GM19372 (cell line): ENCODE measurements at regions not wholly inside any gene's neighbourhood (a gene's known extent, or its start where the extent isn't known, plus 50 kb on each side); places are given as distances from the start of the nearest gene placed in this dataset.

Experiments
- ATAC-seq: cut with Tn5 transposase; IDR thresholded peaks from one replicate; pipeline ENCODE4 v1.9.1; 2021; ENCODE audit warnings: mild to moderate bottlenecking, low read depth, moderate library complexity; ENCODE audit not compliant: unreplicated experiment

GRCh38 chr17:15112846-15113617 lies 152.1 kb downstream of the PMP22 start:
- no peak for ATAC-seq

GRCh38 chr17:15109608-15110007 lies 155.5 kb downstream of the PMP22 start:
- no peak for ATAC-seq

DNA sequence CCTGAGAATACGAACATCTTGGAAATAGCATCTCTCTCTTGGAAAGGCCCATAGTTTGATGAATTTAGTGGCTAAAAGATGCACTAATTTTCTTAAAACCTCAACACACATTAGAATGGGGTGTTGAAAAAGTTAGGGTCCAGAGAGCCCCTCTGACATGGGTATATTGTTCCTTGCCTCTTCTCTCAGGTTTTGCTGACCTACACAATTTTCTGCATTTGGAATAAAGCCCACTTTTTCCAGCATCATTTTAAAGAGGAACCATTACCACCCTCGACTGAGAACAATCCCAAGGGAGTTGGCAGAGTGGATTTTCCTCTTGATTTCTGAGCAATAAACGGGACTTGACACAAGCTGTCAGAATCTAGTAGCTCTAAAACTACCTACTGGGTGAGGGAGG lies 156.1 kb downstream of the PMP22 start:
- ATAC-seq, result no peak

- no peak for ATAC-seq
Observed at GRCh38 chr17:15106540-15106939, 158.6 kb downstream of the PMP22 start.

- no peak for ATAC-seq
Observed at GRCh38 chr17:15103785-15104184, 161.3 kb downstream of the PMP22 start.

GRCh38 chr17:15101175-15101574 lies 164.0 kb downstream of the PMP22 start:
- no peak for ATAC-seq

- no peak for ATAC-seq
Observed at GRCh38 chr17:15096511-15096910, 168.6 kb downstream of the PMP22 start.

DNA sequence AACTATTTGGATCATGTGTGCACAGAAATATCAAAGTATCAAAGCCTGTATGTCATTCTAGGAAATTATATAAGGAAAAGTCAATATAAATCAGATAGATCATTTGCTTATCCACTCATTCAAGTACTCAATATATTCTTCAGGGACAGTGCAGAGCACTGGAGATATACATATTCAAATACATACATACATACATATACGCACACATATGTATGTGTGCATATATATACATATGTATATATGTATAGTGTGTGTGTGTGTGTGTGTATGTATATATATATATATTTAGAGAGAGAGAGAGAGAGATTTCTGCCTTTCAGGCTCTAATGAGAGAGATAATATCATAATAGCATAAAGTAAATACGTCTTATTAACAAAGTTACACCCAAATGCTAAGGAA lies 169.2 kb downstream of the PMP22 start:
- no peak for ATAC-seq

- no peak for ATAC-seq
Observed at GRCh38 chr17:15092762-15093161, 172.4 kb downstream of the PMP22 start.

DNA sequence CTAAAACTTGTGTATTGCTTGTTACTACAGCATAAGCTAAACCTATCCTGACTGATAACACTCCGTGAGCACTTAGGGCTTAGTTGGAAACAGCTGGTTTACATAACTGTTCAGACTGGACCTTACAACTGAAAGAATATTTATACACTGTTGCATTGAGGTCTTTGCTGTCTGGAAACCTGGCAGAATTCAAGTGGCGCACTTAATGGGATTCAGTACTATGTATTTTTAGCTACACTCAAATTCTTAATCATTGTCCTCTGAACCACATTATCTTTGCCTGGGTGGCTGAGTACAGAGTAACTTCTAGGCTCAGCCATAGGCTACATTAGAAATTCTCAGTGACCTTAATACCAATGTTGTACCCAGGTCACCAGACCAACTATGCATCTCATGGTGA lies 172.9 kb downstream of the PMP22 start:
- ATAC-seq, result no peak

- ATAC-seq, result no peak
Observed at GRCh38 chr17:15091825-15092224, 173.3 kb downstream of the PMP22 start.

- no peak for ATAC-seq
Observed at GRCh38 chr17:15090533-15090932, 174.6 kb downstream of the PMP22 start.

- no peak for ATAC-seq
Observed at GRCh38 chr17:15087946-15088345, 177.2 kb downstream of the PMP22 start.

DNA sequence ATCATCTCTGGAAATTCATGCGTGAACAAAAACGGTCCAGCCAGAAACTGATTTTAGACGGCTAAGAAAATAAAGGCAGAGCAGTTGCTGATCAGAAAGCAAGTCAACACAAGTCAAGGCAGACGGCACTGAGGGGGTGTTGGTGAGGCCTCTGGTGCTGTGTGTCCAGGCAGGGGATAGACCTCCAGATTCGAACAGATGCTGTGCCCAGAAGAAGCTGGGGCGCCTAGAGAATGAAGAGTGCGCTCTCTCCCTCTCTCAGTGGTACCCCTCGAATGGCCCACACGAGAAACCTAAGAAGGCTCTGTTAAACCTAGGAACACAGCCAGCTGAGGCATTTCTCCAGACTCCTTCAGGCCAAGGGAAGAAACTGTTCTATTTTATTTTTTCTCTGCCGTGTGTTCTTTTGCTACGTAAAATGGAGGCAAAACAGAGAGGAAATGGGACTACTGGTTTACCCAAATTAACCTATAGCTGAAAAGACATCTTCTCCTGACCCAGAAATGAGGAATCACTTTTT lies 178.3 kb downstream of the PMP22 start:
- no peak for ATAC-seq

- ATAC-seq, result no peak
Observed at GRCh38 chr17:15085890-15086677, 179.0 kb downstream of the PMP22 start.

DNA sequence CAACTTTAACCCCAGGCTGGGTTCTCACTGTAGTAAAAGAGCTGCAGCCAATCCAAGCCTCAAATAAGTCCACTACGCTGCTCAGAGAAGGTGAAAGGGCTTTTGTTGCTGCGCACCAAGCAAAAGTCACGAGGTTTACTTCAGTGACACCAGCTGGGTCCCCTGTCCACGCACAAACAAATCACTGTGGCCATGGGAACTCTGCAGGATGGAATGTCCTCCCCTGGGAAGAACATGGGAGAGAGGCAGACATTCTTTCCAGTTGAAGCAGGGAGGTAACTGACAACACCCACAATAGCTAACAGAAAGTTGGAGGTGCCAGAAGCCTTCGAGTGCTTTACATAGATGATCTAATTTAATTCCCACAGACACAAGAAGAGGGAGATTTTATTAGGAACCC lies 181.9 kb downstream of the PMP22 start:
- ATAC-seq, result no peak

- ATAC-seq, result no peak
Observed at GRCh38 chr17:15081008-15081407, 184.1 kb downstream of the PMP22 start.

DNA sequence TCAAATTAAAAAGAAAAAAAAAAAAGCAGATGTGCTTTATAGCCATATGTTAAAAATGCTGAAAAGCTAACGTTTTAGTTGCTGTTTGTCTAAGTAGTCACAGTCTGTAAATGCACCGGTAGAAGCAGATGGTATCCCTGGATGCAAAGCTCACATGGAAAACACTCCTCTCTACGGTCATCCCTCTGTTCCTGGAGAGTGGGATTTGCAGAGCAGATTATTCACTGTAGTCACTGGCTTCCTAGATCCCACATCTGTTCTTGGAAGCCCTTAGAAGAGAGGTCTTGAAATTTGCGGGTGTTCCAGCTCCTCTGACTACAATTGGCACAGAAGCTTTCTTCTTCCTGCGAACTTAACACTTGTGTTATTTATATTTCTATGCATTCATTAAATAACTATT lies 186.6 kb downstream of the PMP22 start:
- ATAC-seq, result no peak

DNA sequence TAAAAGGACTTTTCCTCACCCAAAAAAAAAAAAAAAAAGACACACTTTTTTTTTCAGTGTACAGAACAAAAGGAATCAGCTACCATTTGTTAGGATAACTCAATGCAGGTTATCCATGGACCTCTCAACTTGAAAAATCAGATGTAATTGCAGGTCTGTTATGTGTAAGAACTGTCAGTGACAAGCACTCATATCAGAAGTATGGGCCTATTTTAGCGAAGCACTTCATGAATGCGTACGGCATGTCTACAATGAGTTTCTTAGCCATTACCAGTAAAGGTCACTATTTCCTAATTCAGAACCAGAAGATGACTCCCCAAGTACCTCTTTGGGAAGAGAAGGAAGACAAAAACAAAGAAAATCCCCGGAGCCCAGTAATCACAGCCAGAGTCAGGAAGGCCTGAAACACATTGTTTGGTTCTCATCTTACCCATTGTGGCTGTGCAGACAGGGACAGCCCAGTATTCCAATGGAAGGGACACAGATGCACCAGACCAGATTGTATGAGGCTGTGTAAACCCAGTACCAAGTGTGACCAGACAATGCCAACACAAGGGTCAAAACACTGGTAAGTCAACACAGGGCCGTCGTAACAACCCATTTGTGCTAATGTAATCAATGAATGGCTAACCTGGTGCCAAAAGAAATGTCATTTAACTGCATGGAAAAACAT lies 188.0 kb downstream of the PMP22 start:
- no peak for ATAC-seq

DNA sequence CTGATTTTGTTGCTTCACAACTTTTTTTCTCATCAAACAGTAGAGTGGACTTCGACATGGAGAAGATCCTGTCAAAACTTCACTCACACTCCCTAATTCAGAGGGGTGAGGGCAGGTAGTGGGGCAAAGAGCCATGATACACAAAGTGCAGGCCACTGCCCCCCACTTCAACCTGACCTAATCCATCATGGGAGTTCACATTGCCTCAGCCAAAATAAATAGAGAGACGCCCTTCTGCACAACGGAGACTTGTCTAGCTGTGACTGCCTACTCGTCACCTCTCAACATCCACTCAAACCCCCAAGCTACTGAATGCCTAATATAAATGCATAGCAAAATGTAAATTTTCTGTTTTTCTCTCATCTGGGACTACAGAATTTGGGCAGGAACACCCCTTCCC lies 213.2 kb downstream of the PMP22 start:
- no peak for ATAC-seq

DNA sequence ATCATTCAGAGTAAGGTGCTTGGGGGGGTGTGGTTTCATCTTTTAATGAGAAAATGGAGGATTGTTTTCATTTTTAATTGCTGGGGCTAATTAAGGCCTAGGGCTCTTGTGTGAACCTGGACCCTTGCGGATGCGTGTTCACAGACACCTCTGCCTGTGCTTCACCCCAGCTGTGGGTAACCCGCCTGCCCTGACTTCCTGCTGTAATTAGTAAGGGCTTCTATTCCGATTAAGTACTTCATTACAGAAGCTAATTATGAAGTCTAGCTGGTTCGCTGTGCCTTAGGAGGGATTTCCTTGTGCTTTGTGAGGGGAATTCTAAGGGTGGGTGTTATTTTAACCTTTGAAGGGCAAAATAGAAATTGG lies 215.3 kb downstream of the PMP22 start:
- no peak for ATAC-seq
